K562 (cell line): ENCODE measurements at regions not wholly inside any gene's neighbourhood (a gene's known extent, or its start where the extent isn't known, plus 50 kb on each side); places are given as distances from the start of the nearest gene placed in this dataset.
A peak's percentile ranks its signal among the peaks of the same experiment; 100 is the strongest.
"Not testable (repeated sequence)": the region's sequence is repeated elsewhere in the genome, so short reads cannot be mapped to it uniquely, and the experiment has no call there.

Source experiments
- ATAC-seq: fragments of 200-7000 bp; cut with Tn5 transposase; 3 replicates; pipeline ENCODE4 v1.9.1; 2020; ENCODE audit warnings: moderate library complexity
- BruUV-seq: library from RNA; stranded (reverse); fragments of 400-500 nt; replicated peaks from 2 replicates; lab custom pipeline; 2021; lab: Mats Ljungman, UMichigan
- CTCF ChIA-PET: fragments of 300-600 bp; formaldehyde crosslinking; extraction: SDS; loops from one replicate; lab custom pipeline; 2021; ENCODE audit warnings: low intra/inter-chr PET ratio; lab: Yijun Ruan, JAX
- POLR2A ChIA-PET: fragments of 300-600, 350-650 bp; sonication (Branson Sonifier 250); formaldehyde crosslinking; extraction: SDS; loops from one replicate; lab custom pipeline; 2021; ENCODE audit warnings: antibody characterized with exemption, inconsistent platforms; lab: Yijun Ruan, JAX
- DNase-seq, 4 experiments: peaks; one replicate each; pipeline versions ENCODE4 v3.0.0 to v3.0.0-alpha.2; 2011 to 2018; ENCODE audit warnings: low spot score in 3 of 4, mixed read lengths in 3 of 4; ENCODE audit errors: extremely low read depth in 1 of 4
- FAIRE-seq: peaks from 2 replicates; lab custom pipeline; 2011; peaks lifted over from hg19 to GRCh38; lab: Jason Lieb, UNC
- H2AFZ ChIP-seq: 2 replicates; pipeline ENCODE4 v1.6.0; 2011; ENCODE audit warnings: low read depth, low read length, control low read depth, inconsistent platforms
- H3K27ac ChIP-seq: fragments of 200-600 bp; 3 replicates; pipeline ENCODE4 v1.8.0; 2011; ENCODE audit warnings: low read depth, mild to moderate bottlenecking, control low read depth, inconsistent platforms, low read length, moderate library complexity, mixed read lengths; ENCODE audit errors: extremely low read depth
- H3K27me3 ChIP-seq, 2 experiments: fragments of 300-600 bp in 1 of 2; 2 replicates in 1 of 2; 3 replicates in 1 of 2; pipeline versions ENCODE4 v1.6.0 to v1.8.0; 2011; ENCODE audit warnings: inconsistent platforms in 2 of 2, low read length in 2 of 2, mild to moderate bottlenecking in 1 of 2, mixed read lengths in 1 of 2, moderate library complexity in 1 of 2; ENCODE audit not compliant: control insufficient read depth in 2 of 2, insufficient read depth in 2 of 2
- H3K36me3 ChIP-seq: fragments of 300-600 bp; 3 replicates; pipeline ENCODE4 v1.8.0; 2011; ENCODE audit warnings: mild to moderate bottlenecking, low read length, inconsistent platforms; ENCODE audit not compliant: control insufficient read depth, insufficient read depth
- H3K4me1 ChIP-seq, 2 experiments: fragments of 200-600 bp in 1 of 2; replicated peaks in 1 of 2; 2 replicates in 1 of 2; 3 replicates in 1 of 2; pipeline versions ENCODE4 v1.5.1 to v1.8.0; 2011; ENCODE audit warnings: inconsistent platforms in 2 of 2, low read length in 2 of 2, mild to moderate bottlenecking in 1 of 2, mixed read lengths in 1 of 2, moderate library complexity in 1 of 2; ENCODE audit not compliant: control insufficient read depth in 2 of 2, insufficient read depth in 2 of 2
- H3K4me2 ChIP-seq: 2 replicates; pipeline ENCODE4 v1.6.1; 2011; ENCODE audit warnings: low read length, control low read depth, inconsistent platforms, mixed read lengths; ENCODE audit not compliant: insufficient read depth
- H3K4me3 ChIP-seq: fragments of 200-600 bp; sonication (generic), shearing (Covaris generic); 2 replicates; pipeline ENCODE4 v1.5.1; 2016; ENCODE audit warnings: control low read depth, inconsistent platforms
- H3K79me2 ChIP-seq: fragments of 200-600 bp; 3 replicates; pipeline ENCODE4 v1.8.0; 2011; ENCODE audit warnings: low read length, inconsistent platforms; ENCODE audit not compliant: control insufficient read depth, insufficient read depth
- H3K9ac ChIP-seq, 2 experiments: 2 replicates each; pipeline versions ENCODE4 v1.6.0 to v1.6.1; 2011; ENCODE audit warnings: low read depth in 2 of 2, low read length in 2 of 2, control low read depth in 1 of 2, inconsistent platforms in 1 of 2, mild to moderate bottlenecking in 1 of 2, mixed read lengths in 1 of 2; ENCODE audit not compliant: insufficient read depth in 1 of 2
- H3K9me1 ChIP-seq: one replicate; pipeline ENCODE4 v1.6.0; 2011; ENCODE audit warnings: inconsistent platforms, mild to moderate bottlenecking, low read length, moderate library complexity; ENCODE audit not compliant: control insufficient read depth, insufficient read depth
- H3K9me3 ChIP-seq: replicated peaks from 2 replicates; pipeline ENCODE4 v1.5.1; 2011; ENCODE audit warnings: low read depth, low read length, inconsistent platforms; ENCODE audit not compliant: control insufficient read depth, insufficient read depth
- H4K20me1 ChIP-seq: replicated peaks from 2 replicates; pipeline ENCODE4 v1.6.1; 2011; ENCODE audit warnings: low read length, inconsistent platforms, mixed read lengths; ENCODE audit not compliant: control insufficient read depth, insufficient read depth
- WGBS: fragments of 100-300 bp; shearing (Covaris generic); methylation state at CpG from one replicate; pipeline ENCODE4 v1.1.6; 2016; ENCODE audit warnings: low coverage, mixed read lengths; ENCODE audit not compliant: insufficient coverage; ENCODE audit errors: missing lambda C conversion rate; 5-methylcytosine and 5-hydroxymethylcytosine counted together
- in situ Hi-C: fragments of 300-500 bp; cut with MboI; formaldehyde crosslinking; loops from 4 replicates; pipeline ENCODE4 v1.15.0; 2018; ENCODE audit warnings: inconsistent platforms, mixed read lengths
- intact Hi-C: fragments of 100-400 bp; cut with micrococcal nuclease; formaldehyde crosslinking; loops from 2 replicates; pipeline ENCODE4 v1.14.2; 2022

GRCh38 chr5:99471726-99472125, 542.9 kb upstream of the CHD1 start:
- H2AFZ ChIP-seq, H3K27me3 ChIP-seq, FAIRE-seq, H3K9ac ChIP-seq, H3K79me2 ChIP-seq, H3K4me2 ChIP-seq, BruUV-seq, CTCF ChIA-PET, in situ Hi-C loops, H3K27ac ChIP-seq, H3K9me3 ChIP-seq, H3K9me1 ChIP-seq, H3K4me3 ChIP-seq, H4K20me1 ChIP-seq, H3K36me3 ChIP-seq, DNase-seq, intact Hi-C loops, H3K4me1 ChIP-seq, POLR2A ChIA-PET, ATAC-seq: not testable (repeated sequence)
- WGBS: 3% methylated on average over 4 of the region's 4 CpGs

- H4K20me1 ChIP-seq, H2AFZ ChIP-seq, H3K4me3 ChIP-seq, H3K4me2 ChIP-seq, H3K27ac ChIP-seq, H3K9ac ChIP-seq, H3K27me3 ChIP-seq, ATAC-seq, H3K79me2 ChIP-seq, intact Hi-C loops, H3K4me1 ChIP-seq, FAIRE-seq, H3K9me3 ChIP-seq, CTCF ChIA-PET, in situ Hi-C loops, BruUV-seq, POLR2A ChIA-PET, H3K9me1 ChIP-seq, DNase-seq, H3K36me3 ChIP-seq: not testable (repeated sequence)
- 0% methylated on average over 1 of the region's 1 CpG for WGBS
These were observed 542.4 kb upstream of the CHD1 start for GRCh38 chr5:99471178-99471577.

- H2AFZ ChIP-seq, H3K4me3 ChIP-seq, intact Hi-C loops, H3K4me2 ChIP-seq, H3K27ac ChIP-seq, H3K27me3 ChIP-seq, BruUV-seq, H4K20me1 ChIP-seq, H3K9ac ChIP-seq, H3K9me3 ChIP-seq, CTCF ChIA-PET, H3K36me3 ChIP-seq, H3K4me1 ChIP-seq, POLR2A ChIA-PET, ATAC-seq, in situ Hi-C loops, H3K9me1 ChIP-seq, H3K79me2 ChIP-seq, DNase-seq: not testable (repeated sequence)
- peak; percentile 56 for FAIRE-seq
- WGBS: 0% methylated on average over 3 of the region's 3 CpGs
These were observed 541.8 kb upstream of the CHD1 start for GRCh38 chr5:99470636-99471035.
